GM19395 (cell line): ENCODE measurements at regions not wholly inside any gene's neighbourhood (a gene's known extent, or its start where the extent isn't known, plus 50 kb on each side); places are given as distances from the start of the nearest gene placed in this dataset.
"Not testable (repeated sequence)": the region's sequence is repeated elsewhere in the genome, so short reads cannot be mapped to it uniquely, and the experiment has no call there.

Experiments used
- ATAC-seq: cut with Tn5 transposase; IDR thresholded peaks from one replicate; pipeline ENCODE4 v1.9.1; 2021; ENCODE audit warnings: mild to moderate bottlenecking, moderate library complexity; ENCODE audit not compliant: unreplicated experiment

GRCh38 chr7:66502230-66503035, 126.2 kb upstream of the KCTD7 start:
- no peak for ATAC-seq

- ATAC-seq = no peak
Observed at GRCh38 chr7:66503036-66503370, 125.7 kb upstream of the KCTD7 start.

- no peak for ATAC-seq
Observed at GRCh38 chr7:66503551-66504031, 125.1 kb upstream of the KCTD7 start.

- no peak for ATAC-seq
Observed at GRCh38 chr7:66504131-66504530, 124.5 kb upstream of the KCTD7 start.

- ATAC-seq = no peak
Observed at GRCh38 chr7:66505009-66505408, 123.7 kb upstream of the KCTD7 start.

GRCh38 chr7:66505531-66506451, 122.9 kb upstream of the KCTD7 start:
- ATAC-seq = no peak

GRCh38 chr7:66506703-66507102, 122.0 kb upstream of the KCTD7 start:
- not testable (repeated sequence) for ATAC-seq

- ATAC-seq = no peak
Observed at GRCh38 chr7:66507764-66508296, 120.9 kb upstream of the KCTD7 start.

- ATAC-seq = no peak
Observed at GRCh38 chr7:66508431-66508830, 120.2 kb upstream of the KCTD7 start.

GRCh38 chr7:66514050-66514449, 114.6 kb upstream of the KCTD7 start:
- ATAC-seq = no peak

- no peak for ATAC-seq
Observed at GRCh38 chr7:66517212-66517909, 111.3 kb upstream of the KCTD7 start.

- no peak for ATAC-seq
Observed at GRCh38 chr7:66518151-66518691, 110.5 kb upstream of the KCTD7 start.

GRCh38 chr7:66521675-66522074, 107.0 kb upstream of the KCTD7 start:
- ATAC-seq = no peak

GRCh38 chr7:66522518-66522917, 106.2 kb upstream of the KCTD7 start:
- ATAC-seq = no peak

GRCh38 chr7:66523409-66523808, 105.3 kb upstream of the KCTD7 start:
- ATAC-seq = no peak

- no peak for ATAC-seq
Observed at GRCh38 chr7:66524738-66525137, 103.9 kb upstream of the KCTD7 start.

- ATAC-seq = not testable (repeated sequence)
Observed at GRCh38 chr7:66526782-66527181, 101.9 kb upstream of the KCTD7 start.

GRCh38 chr7:66528652-66529051, 100.0 kb upstream of the KCTD7 start:
- no peak for ATAC-seq

GRCh38 chr7:66529883-66530610, 98.6 kb upstream of the KCTD7 start:
- no peak for ATAC-seq
